Stimulated activated naive CD4-positive, alpha-beta T cell (primary cell): ENCODE measurements at regions not wholly inside any gene's neighbourhood (a gene's known extent, or its start where the extent isn't known, plus 50 kb on each side); places are given as distances from the start of the nearest gene placed in this dataset.
"Not testable (repeated sequence)": the region's sequence is repeated elsewhere in the genome, so short reads cannot be mapped to it uniquely, and the experiment has no call there.

Experiments used
- DNase-seq, 6 experiments: peaks; one replicate each; lab custom pipeline; 2025; lab: John Stamatoyannopoulos, UW

DNA sequence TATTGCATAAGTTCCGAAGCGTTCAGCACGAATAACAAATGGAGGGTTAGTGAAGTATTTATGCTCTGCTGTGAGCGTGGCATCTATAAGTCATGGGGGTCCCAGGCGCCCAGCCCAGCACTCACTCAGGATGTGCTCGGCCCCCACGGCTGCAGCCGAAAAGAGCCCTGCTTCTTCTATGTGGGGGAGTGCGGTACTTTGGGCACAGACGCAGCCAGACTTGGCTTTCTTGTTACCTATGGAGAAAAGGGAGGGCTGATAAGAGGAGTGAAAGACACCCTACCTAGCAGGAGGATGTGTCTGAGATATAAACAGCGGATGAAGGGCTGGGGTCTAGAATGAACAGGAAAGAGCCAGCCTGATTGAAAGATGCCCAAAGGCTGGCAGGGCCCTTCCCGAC lies 51.4 kb downstream of the MRPL36 start:
- no peak for DNase-seq

DNA sequence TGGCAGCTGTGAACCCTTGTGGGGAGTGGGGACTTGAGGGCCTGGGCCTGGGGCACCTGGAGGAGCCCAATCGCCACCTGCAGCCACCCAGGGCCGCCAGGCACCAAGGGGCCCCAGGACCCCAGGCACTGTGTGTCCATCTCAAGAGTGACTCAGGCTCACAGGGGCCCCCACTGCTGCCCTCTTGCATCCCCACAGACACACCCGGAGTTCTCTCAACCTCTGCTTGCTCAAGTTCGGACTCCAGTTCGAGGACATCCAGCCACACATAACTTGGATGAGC lies 51.9 kb downstream of the MRPL36 start:
- no peak for DNase-seq

GRCh38 chr5:1747079-1747802 lies 52.4 kb downstream of the MRPL36 start:
- DNase-seq, result no peak

DNA sequence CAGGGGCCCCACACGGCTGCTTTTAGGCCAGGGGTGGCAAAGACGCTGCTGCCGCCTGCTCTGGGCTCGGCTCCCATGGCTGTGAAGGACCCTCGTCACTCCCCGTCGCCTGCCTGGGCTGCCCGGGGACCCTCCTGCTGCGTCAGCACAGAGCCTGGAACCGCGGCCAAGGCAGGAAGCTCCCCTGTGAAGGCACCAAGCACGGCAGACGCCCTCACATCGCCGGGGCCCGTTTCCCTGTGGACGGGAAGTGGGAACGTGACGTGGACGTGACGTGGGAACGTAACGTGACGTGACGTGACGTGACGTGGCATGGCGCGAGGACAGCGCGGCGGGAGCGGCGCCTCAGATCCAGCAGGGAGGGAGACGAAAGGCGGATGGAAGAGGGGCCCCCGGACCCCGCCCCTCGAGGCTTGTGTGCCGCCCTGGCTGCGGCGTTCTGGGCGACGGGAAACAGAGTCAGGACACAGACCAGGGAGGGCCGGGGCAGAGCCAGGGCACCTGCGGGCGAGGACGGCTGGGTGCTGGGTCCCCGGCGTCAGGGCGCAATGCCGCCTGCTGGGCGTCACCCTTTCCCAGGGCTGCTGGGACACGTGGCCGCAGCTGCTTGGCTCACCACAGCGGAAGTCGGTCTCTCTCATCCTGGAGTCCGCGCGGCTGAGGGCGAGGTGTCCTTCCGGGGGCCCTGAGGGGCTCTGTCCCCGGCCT lies 53.1 kb downstream of the MRPL36 start:
- no peak for DNase-seq

DNA sequence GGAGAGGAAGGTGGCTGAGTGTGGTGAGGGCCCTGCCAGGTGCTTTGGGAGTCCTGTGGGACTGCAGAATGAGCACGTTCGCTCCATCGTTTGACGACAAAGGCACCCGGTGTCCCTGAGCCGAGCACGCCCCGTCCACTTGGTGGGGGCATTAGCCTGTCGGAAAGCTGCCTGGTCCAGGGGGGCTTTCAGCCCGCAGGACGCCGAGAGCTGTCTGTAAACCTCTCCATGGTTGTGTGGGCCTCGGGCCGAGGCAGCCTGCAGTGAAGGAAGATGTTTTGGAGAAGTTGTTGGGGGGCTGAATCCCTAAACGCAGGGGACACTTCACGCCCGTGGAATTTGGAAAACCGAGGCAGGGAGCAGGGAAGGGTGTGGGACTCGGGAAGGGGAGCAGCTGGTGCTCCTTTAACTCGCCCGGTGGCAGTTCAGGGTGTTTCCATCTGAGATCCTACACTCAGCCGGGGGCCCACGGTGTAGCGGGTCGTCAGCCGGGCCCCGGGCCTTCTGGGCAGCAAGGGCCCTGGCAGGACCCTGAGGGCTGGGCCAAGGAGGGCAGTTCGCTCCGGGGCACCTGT lies 53.8 kb downstream of the MRPL36 start:
- no peak for DNase-seq

GRCh38 chr5:1745123-1745795 lies 54.4 kb downstream of the MRPL36 start:
- no peak for DNase-seq

DNA sequence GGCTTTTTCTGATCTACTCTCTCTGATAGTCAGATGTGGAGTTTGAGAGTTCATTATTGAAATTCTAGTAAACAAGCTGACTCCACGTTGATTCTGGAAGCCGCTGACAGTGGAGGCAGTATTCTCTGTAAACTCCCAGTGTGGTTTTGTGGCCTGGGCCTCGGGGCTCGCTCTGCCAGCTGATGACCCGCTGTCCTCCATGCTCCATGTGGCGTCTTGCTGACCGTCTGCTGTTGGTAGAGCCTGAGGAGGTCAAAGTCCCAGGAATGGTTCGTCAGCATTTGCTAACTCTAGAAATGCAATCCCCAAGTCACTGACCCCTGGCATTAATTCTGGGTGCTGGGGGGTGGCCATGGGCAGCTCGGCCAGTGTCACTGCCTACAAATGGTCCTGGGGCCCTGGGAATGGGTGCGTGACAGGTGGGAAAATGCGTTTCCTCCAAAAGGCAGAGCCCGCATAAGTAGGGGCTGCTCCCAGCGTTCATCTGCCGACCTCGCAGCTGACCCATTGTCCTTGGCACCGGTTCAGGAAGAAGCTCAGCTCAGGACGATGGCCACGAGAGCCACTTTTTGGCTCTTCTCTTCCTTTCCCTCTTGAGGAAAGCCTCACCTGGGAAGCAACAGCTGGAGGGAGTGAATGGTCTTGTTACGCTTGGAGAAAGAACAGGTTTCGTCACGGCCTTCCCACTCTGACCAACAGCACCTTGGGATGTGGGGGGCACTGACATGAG lies 55.1 kb downstream of the MRPL36 start:
- no peak for DNase-seq

DNA sequence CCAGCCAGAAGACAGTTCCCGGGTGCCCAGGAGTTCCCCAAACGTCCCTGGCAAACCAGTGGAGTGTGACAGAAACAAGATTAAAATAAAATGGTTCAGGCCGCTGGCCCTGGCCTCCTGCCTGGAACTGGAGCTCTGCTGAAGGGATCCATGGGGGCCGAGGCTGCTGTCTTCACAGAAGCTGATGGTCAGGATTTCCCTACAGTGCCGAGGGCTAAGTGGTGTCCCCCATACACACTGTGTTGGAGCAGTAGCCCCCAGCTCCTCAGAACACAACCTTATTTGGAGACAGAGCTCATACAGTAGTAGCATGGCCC lies 55.9 kb downstream of the MRPL36 start:
- no peak for DNase-seq

- DNase-seq, result no peak
Observed at GRCh38 chr5:1743061-1743768, 56.4 kb downstream of the MRPL36 start.

GRCh38 chr5:1737790-1738405 lies 61.7 kb downstream of the MRPL36 start:
- peak in 4 of 6 experiments; percentile 9 to 65 (median 31) for DNase-seq

DNA sequence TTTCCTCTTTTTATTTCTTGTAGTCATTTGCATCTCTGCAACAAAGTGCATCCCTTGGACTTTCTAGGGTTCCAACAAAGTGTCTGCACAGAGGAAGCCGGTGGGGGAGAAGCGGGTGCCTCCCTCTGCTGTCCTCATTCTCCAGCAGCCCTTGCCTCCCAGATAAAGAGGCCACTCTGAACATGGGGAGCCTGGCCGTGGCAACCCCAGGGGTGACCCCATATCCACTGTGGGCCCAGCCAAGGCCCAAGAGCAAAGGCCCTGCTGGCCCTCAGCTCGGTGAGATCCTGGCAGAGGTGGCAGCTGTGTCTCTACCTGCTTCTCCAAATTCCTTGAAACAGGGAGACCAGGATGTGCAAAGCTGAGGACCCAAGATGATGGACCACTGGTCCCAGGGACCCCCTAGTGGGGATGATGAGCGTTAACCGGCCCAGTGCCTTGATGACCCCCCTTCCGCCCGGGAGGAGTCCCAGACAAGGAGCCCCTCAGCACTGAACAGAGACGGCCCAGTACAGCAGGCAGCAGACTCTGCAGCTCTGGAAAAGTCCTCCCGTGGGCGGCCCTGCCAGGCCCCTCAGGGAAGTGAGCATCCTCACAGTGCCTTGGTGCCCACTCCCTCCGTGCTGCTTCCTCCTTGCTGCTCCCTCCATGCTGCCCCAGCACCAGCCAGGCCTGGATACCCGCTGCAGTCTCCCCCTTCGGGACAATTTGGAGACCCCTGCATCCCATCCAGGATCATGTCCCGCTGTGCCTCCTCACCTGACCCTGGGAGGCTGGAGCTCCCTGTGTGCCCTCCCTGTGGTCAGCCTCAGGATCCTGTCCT lies 62.5 kb downstream of the MRPL36 start:
- DNase-seq, result no peak

GRCh38 chr5:1736065-1736464 lies 63.6 kb downstream of the MRPL36 start:
- no peak for DNase-seq

GRCh38 chr5:1735320-1735970 lies 64.2 kb downstream of the MRPL36 start:
- no peak for DNase-seq

DNA sequence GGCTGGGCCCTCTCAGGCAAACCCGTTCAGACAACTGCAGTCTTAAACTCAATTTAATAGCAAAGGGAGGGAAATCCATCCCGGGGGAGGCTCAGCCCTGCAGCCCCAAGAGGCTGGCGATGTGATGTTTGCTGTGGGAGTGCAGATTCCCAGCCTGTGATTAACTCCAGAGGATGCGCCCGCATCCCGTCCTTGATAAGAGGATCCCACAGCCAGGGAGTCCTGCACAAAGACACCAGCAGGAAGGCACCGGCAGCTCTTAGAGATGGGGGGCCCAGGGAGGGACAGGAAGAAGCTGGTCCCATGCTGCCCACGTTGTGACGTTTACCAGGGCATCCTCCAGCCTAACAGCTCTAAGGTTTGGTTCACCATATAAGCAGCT lies 64.7 kb downstream of the MRPL36 start:
- DNase-seq, result no peak

- DNase-seq, result no peak
Observed at GRCh38 chr5:1734271-1734907, 65.2 kb downstream of the MRPL36 start.

DNA sequence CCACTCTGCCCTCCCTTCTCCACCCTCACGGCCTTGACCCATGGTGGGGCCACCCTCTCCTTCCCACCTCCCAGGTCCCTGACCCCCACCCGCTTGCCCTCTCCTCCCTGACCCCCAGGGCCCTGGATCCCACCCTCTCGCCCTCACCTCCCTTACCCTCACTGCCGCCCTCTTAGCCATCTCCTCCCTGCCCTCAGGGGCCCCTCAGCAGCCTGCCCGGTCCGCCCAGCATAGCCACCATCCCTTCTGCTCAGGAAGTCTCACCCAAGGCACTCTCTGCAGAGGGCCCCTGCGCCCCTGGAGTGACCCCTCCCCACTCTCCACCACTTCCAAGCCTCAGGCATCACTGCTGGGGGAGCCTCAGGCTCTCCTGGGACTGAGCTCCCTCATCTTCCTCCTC lies 66.3 kb downstream of the MRPL36 start:
- DNase-seq, result no peak

GRCh38 chr5:1732945-1733344 lies 66.7 kb downstream of the MRPL36 start:
- DNase-seq, result no peak

- DNase-seq, result no peak
Observed at GRCh38 chr5:1732238-1732941, 67.2 kb downstream of the MRPL36 start.

GRCh38 chr5:1731855-1732237 lies 67.8 kb downstream of the MRPL36 start:
- not testable (repeated sequence) for DNase-seq
